Activated CD4-positive, alpha-beta T cell treated with anti-CD3 and anti-CD28 coated beads, Interleukin-2, amount 50 U/mL, for 24 hours (primary cell): ENCODE measurements at regions not wholly inside any gene's neighbourhood (a gene's known extent, or its start where the extent isn't known, plus 50 kb on each side); places are given as distances from the start of the nearest gene placed in this dataset.
A peak's percentile ranks its signal among the peaks of the same experiment; 100 is the strongest.
"Not testable (repeated sequence)": the region's sequence is repeated elsewhere in the genome, so short reads cannot be mapped to it uniquely, and the experiment has no call there.

Experiments
- DNase-seq, 2 donors: peaks; one replicate each; pipeline ENCODE4 v3.0.0-alpha.2; 2020; ENCODE audit warnings: low read depth in 1 of 2, low spot score in 1 of 2

DNA sequence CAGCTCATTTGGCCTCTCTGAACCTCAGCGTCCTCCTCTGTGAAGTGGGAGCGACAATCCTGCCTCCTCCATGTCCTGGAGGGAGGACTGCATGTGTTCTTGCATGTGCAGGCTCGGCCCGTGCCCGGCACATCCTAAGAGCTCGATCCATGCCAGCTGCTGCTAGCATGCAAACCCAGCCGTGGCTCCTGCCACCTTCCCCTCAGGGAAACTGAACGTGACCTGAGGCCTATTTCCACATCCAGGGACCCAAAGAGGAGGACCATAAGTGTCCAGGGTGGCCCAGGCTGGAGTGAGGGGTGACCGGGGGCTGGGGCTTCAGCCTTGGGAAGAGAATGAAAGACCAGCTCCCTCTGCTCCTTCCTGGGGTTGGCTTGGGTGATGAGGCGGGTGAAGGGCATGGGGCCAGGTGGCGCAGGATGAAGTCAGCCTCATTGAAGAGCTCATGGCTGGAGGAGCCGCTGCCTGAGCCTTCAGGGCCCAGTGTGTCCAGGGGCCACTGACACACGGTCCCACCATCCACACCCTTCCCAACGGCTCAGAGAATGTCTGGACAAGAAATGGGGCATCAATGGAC, 115.7 kb upstream of the AKAP13 start:
- not testable (repeated sequence) for DNase-seq

DNA sequence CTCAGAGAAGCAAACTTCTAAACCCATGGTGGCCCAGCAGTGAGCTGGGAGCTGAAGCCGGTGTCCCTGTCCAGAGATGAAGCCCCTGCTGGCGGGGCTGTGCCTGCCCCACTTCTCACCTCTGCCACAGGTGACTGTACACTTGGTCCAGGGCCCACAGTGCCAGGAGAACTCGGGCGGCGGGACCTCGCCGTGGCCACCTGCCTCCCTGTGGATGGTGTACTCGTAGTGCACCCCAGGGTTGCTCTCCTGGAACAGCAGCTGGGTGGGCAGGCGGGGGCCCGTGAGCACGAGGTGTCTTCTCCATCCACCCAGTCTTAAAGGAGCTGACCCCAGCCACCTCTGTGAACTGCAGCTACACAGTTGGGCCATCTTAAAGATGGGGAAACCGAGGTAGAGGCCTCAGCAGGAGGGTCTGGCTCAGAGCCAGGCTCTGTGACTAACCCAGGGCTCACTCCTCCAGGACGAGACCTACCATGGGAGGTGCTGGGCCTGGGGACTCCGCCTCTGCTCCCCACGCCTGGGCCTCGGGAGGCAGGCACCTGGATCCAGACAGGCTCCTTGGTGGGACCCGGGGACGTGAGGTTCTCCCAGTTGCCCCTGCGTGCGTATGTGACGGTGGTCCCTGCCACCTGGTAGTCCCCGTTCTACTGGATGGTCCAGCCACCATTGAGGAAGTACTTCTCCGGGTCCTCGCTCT, 113.1 kb upstream of the AKAP13 start:
- not testable (repeated sequence) for DNase-seq

DNA sequence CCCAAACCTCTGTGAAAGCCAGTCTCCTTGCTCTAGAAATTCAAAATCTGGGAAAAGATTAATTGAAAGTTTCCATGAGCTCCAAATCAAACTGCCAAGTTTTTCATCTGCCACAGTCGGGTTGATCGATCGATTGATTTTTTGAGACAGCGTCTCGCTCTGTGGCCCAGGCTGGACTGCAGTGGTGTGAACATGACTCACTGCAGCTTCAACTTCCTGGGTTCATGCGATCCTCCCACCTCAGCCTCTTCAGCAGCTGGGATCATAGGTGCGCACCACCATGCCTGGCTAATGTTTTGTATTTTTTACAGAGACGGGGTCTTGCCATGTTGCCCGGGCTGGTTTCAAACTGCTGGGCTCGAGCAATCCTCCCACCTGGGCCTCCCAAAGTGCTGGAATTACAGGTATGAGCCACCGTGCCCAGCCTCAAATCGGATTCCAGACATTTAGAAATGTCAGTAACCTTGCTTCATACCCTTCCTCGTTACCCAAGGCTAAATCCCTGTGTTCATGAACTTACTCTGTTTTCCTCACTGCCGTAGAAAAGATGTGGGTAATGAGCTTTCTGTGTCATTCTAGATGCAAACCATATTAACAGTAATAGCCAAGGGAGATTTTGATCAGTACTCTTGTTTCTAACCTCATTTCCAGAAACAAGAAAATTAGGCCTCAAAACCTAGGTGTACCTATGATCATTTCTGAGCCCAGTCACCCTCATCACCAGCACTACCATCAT, 105.9 kb upstream of the AKAP13 start:
- DNase-seq: no peak

DNA sequence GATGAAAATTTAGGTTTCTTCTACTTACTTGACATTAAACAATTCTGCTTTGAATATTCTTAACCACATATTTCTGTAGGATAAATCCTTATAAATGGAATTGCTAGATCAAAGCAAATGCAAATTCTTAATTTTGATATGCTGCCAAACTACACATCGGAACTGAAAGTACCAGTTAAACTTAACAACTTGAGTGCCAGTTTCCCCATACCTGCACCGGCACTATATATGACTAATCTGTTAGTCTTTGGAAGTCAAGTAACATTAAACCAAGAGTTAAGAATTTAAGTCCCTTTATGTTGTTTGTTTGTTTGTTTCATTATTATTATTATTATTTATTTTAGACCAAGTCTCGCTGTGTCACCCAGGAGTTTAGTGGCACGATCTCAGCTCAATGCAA, 103.9 kb upstream of the AKAP13 start:
- no peak for DNase-seq

DNA sequence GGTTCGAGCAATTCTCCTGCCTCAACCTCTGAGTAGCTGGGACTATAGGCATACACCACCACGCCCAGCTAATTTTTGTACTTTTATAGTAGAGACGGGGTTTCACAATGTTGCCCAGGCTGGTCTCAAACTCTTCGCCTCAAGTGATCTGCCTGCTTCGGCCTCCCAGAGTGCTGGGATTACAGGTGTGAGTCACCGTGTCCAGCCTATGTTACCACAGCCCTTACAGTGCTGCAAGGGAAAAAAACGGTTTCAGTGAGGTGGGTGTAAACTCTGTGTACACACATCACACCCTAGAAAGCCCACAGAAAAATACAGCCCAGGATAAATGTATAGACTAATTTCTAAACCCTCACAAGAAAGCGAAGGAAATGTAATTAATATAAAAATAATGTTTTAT, 103.5 kb upstream of the AKAP13 start:
- DNase-seq: no peak

DNA sequence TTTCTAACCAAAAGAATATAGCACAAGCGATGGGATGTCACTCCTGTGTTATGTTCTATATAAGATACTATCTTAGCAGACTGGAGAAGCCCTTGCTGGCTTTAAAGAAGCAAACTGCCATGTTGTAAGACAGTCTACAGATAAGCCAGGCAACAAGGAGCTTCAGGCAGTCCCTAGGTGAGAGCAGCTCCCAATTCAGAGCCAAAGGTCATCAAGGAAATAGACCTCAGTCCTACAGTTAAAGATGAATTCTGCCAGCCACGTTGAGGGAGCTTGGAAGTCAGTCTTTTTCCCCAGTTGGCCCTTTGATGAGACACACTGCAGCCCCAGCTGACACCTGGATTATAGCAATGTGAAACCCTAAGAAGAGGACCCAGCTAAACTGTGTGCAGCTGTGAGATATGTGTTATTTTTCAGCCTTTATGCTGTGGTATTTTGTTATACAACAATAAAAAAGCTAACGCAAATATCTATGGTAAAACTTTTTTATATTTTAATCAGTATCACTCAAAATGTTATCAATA, 102.5 kb upstream of the AKAP13 start:
- no peak for DNase-seq

DNA sequence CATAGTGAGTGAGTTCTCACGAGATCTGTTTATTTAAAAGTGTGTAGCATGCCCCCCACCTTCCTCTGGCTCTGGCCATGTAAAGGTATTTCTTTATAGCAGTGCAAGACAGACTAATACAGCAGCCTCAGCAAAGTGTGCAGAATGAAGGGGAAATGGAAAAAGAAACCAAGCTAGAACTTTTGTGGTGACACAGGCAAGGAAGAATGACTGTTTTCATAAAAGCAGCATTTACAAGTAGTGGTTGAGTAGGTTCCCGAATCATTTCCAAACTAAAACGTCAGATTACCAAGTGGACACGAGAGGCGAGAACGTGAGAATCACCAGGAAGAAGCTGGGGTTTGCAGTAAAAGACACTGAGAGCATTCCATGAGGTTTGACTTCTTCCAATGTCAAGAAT, 100.2 kb upstream of the AKAP13 start:
- DNase-seq: no peak

DNA sequence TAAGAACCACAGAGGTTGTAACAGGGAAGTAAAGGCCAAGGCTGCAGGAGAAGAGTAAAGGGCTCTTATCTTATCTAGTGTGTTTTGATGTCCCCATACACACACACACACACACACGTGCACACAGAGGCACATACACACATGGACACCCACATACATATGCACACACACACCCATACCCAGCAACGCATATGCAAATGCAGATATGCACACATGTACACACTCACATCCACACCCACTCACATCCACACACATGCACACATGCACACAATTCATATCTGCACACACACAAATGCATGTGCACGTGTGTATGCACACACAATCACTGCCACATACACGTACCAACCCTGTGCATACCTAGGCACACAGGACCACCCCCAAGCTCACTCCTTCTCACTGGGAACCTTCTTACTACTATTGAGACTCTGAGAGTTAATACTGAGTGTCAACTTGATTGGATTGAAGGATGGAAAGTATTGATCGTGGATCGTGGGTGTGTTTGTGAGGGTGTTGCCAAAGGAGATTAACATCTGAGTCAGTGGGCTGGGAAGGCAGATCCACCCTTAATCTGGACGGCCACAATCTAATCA, 99.0 kb upstream of the AKAP13 start:
- no peak for DNase-seq

DNA sequence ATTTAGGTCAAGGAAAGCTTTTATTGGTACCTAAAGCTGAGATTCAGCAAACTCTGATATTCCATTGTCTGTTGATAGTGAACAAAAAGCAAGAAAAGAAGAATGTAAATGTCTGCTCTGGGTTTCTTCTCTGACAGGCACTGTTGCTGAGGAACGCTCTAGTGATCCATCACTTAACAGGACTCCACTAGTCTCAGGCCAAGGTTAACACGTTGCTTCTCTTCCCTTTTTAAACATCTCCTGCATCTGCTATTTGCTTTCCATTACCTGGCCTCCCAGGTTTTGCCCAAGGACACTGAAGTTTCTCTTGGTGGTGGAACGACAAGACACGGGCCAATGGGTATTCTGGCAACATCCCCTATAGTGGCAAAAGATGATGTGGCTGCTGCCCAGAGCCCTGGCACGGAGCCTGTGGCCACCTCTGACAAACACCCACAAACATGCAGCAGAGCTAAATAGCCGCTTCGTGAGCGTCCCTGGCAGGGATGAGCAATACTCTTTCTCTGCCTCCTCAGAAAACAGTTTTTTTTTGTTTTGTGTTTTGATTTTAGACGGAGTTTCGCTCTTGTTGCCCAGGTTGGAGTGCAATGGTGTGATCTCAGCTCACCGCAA, 97.8 kb upstream of the AKAP13 start:
- DNase-seq: no peak

DNA sequence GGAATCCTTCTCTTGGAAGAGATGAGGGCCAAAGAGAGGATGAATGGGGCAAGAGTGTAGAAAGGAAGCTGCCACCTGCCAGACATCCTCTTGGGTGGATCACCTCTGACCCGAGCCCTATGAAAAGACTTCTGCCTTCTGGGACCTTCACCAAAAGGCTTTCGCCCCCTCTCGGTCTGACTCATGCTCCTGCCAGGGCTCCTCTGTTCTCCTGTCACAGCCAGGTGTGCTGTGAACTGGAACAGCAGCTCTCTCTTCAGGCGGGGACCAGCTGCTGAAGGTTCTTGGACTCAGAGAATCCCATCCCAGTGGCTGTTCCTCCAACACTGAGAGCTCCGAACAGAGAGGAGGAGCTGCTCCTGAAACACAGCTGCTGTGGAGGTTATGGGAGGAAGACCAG, 96.6 kb upstream of the AKAP13 start:
- DNase-seq: not testable (repeated sequence)

DNA sequence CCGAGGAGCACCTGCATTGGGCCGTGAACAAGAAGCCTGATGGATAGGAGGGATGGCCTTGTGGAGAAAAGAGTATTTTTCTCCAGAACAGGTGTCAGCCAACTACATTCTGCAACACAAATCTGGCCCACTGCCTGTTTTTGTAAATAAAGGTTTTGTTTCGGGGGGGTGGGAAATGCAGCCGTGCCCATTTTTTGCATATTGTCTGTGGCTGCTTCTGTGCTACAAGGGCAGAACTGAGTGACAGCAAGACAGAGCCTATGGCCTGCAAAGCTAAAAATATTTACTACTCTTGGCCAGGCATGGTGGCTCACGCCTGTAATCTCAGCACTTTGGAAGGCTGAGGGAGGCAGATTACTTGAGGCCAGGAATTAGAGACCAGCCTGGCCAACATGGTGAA, 95.9 kb upstream of the AKAP13 start:
- DNase-seq: no peak

DNA sequence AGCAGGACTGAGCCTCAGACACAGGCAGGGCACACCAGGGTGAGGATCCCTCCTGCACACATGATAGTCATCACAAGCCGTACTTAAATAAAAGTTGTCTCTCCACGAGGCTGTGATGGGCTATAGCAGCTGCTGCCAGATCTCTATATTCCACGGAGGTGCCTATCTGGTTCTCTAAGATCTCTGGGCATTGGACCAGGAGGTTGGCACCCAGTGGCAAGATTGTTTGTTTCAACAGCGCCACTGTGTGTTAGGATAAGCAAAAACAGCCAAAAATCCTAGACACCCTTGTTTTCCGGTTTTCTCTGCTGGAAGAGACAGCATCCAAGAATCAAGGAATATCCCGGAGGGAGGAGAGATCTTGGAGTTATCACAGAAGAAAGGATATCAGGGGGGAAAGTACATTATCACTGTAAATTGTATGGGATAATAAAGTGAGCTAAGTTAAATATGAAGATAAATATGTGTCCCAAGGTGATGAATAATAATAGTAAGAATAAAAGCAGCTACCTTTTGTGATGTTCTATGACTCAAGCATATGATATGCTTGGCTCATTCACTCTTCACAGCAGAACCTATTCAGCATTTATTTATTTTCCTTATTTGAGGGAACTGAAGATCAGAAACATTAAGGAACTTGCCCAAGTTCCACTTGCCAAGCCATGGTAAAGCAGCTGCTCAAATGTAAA, 90.6 kb upstream of the AKAP13 start:
- no peak for DNase-seq

DNA sequence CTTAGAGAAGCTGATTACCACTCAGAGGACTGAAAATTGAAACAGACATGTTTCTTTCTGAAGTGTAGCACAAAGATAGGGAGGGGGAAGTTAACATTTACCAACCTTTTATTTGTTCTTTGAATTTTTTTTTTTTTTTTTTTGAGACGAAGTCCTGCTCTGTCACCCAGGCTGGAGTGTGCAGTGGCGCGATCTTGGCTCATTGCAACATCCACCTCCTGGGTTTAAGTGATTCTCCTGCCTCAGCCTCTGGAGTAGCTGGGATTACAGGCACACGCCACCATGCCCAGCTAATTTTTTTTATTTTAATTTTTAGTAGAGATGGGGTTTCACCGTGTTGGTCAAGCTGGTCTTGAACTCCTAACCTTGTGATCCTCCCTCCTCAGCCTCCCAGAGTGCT, 87.8 kb upstream of the AKAP13 start:
- DNase-seq: not testable (repeated sequence)

DNA sequence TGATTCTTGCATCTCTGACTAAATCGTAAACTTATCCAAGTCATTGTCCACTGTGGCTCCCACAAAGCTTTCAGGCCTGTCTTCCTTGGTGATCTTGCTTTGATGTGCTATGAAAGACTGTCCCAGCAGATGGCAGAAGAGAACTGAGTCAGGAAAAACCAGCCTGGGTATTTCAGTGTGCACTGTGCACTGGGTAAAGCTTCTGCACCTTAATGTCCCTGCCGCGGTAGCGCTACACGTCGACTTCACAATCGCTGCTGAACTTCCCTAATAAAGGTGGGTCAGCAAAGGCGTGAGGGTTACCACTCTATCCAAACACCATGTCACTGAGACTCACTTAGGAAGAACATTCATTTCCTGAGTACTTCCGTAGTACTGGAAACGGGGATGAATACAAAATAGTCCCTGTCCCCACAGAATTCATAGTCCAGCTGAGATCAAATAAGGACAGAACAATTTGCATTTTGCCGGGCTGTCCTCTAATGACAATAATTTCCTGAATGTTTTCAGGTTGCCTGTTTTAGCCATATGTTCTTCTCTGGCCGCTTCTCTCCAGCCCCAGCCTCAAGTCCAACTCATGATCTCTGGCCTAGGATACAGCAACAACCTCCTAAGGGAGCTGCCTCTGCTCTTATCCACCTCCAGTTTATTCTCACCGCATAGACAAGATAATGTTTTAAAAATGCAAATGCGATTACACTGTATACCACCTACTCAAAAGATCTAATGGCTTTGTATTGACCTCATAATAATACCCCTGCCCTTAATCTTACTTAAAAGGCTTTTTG, 83.6 kb upstream of the AKAP13 start:
- peak; percentile 33 to 77 for DNase-seq

DNA sequence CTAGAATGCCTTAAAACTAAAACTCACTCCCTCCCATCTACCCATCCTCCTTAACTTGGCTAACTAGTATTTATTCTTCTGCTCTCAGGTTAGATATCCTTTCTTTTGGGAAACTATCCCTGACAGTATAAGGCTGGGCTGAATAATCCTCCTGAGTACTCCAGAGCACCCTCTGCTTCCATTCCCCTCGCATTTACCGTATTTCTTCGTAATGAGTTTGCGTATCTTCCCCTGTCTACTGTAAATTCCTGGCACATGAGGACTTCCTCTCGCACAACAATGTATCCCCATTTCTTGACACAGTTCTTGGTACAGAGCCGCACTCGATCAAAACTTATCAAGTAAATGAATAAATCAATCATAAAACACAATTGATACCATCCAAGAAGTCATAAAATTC, 82.9 kb upstream of the AKAP13 start:
- DNase-seq: no peak

DNA sequence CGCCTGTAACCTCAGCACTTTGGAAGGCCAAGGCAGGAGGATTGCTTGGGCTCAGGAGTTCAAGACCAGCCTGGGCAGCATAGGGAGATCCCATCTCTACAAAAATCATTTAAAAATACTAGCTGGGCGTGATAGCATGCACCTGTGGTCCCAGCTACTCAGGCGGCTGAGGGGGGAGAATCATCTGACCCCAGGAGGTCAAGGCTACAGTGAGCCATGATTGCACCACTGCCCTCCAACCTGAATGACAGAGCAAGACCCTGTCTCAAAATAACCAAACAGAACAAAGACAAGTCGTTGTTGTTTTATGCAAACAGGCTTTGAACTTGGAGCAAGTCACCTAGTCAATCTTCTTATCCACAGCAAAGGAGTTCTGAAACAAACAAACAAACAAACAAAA, 82.0 kb upstream of the AKAP13 start:
- DNase-seq: no peak

DNA sequence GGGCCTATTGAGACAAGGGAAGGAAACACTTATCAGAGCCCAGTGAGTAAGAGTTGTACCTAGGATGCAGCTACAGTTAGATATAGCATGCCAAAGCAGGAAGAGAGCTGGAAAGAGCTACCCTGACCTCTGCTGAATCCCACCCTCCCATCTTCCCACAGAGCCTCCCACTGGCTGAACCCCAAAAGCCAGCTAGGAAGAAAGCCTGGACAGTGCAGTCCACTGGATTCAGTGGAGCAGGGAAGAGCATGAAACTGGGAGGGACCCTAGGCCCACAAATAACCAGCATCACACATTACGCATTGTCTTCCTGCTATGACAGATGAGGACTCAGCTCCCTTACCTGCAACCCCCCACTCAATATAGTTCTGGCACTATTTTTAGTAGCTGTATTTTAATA, 81.5 kb upstream of the AKAP13 start:
- no peak for DNase-seq

DNA sequence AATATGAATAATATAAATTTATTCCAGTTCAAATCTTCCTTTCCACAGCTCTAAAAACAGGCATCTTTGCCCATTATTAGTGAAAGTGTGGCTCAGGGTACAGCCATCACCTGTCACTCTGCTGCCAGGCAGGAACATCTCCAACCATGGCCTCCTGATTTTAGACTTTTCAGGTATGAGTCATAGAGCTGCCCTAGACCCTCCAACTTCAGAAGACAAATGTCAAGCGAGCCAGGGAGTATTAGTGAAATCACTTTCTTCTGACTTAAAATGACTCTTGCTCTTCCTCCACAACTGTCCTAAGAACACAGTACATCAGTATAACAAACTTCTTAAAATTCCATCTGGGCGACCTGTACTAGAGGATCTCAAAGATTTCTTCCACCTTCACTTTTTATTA, 78.1 kb upstream of the AKAP13 start:
- DNase-seq: no peak

DNA sequence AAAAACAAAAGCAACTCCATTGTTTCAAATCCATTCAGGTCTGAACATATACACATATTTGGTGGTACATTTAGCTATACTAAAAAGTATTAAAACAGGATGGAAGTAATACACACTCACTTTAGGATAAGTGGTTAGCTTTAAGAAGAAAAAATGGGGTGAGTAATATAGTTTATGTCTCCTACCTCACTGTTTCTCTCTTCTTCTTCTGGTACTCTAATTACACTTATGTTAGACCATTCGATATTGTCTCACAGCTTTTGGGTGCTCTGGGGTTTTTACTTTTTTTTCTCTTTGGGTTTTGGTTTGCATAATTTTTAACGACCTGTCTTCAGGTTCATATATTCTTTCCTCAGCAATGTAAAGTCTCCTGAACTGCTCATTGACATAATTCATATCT, 75.4 kb upstream of the AKAP13 start:
- DNase-seq: no peak
